HEK293 (cell line): ENCODE measurements at regions not wholly inside any gene's neighbourhood (a gene's known extent, or its start where the extent isn't known, plus 50 kb on each side); places are given as distances from the start of the nearest gene placed in this dataset.

Experiments used
- CTCF ChIA-PET: fragments of 350-600 bp; formaldehyde crosslinking; extraction: SDS; loops from one replicate; lab custom pipeline; 2021; ENCODE audit warnings: antibody characterized with exemption; lab: Yijun Ruan, JAX
- POLR2A ChIA-PET: fragments of 300-600 bp; formaldehyde crosslinking; extraction: SDS; loops from one replicate; lab custom pipeline; 2020; ENCODE audit warnings: antibody characterized with exemption, inconsistent platforms; lab: Yijun Ruan, JAX
- H3K27ac ChIP-seq: fragments of 200-500 bp; sonication (Bioruptor generic); 2 replicates; pipeline ENCODE4 v1.5.1; 2014; ENCODE audit warnings: low read depth, low read length, control low read depth, inconsistent platforms; ENCODE audit errors: extremely low read depth
- H3K36me3 ChIP-seq, 2 experiments: fragments of 200-500 bp in 1 of 2; sonication (Bioruptor generic) in 1 of 2; 1 replicate in 1 of 2; 2 replicates in 1 of 2; pipeline ENCODE4 v1.5.1; 2014 to 2017; ENCODE audit warnings: inconsistent platforms in 2 of 2, low read length in 2 of 2; ENCODE audit not compliant: control insufficient read depth in 2 of 2, insufficient read depth in 1 of 2
- H3K4me1 ChIP-seq: fragments of 200-500 bp; sonication (Bioruptor generic); 2 replicates; pipeline ENCODE4 v1.5.1; 2014; ENCODE audit warnings: mild to moderate bottlenecking, low read length, inconsistent platforms; ENCODE audit not compliant: control insufficient read depth, insufficient read depth
- H3K4me3 ChIP-seq: 2 replicates; pipeline ENCODE4 v1.5.1; 2011; ENCODE audit warnings: low read depth, mild to moderate bottlenecking, control low read depth, low read length, moderate library complexity
- H3K9me3 ChIP-seq: fragments of 200-500 bp; sonication (Bioruptor generic); 2 replicates; pipeline ENCODE4 v1.5.1; 2014; ENCODE audit warnings: low read depth, low read length, inconsistent platforms; ENCODE audit not compliant: control insufficient read depth, insufficient read depth
- EGR2 ChIP-seq: fragments of 450-650 bp; formaldehyde crosslinking; IDR thresholded peaks from 2 replicates; pipeline ENCODE4 v1.5.1; 2016; ENCODE audit warnings: low read depth, missing biosample characterization, missing genetic modification characterization
- FEZF1 ChIP-seq: fragments of 450-650 bp; formaldehyde crosslinking; IDR thresholded peaks from 2 replicates; pipeline ENCODE4 v1.5.1; 2016; ENCODE audit warnings: missing biosample characterization, missing genetic modification characterization
- GLIS1 ChIP-seq: fragments of 450-650 bp; formaldehyde crosslinking; IDR thresholded peaks from 2 replicates; pipeline ENCODE4 v1.5.1; 2016; ENCODE audit warnings: missing biosample characterization, missing genetic modification characterization
- HOXA7 ChIP-seq: sonication (generic); formaldehyde crosslinking; IDR thresholded peaks from 2 replicates; pipeline ENCODE4 v1.8.1; 2022; ENCODE audit warnings: missing genetic modification reagents, borderline replicate concordance
- MZF1 ChIP-seq: fragments of 450-650 bp; formaldehyde crosslinking; IDR thresholded peaks from 2 replicates; pipeline ENCODE4 v1.5.1; 2017; ENCODE audit warnings: missing biosample characterization, missing genetic modification characterization, borderline replicate concordance
- REST ChIP-seq: fragments of 450-650 bp; formaldehyde crosslinking; IDR thresholded peaks from 2 replicates; pipeline ENCODE4 v1.5.1; 2016; ENCODE audit warnings: missing biosample characterization, missing genetic modification characterization
- SALL2 ChIP-seq: fragments of 450-650 bp; formaldehyde crosslinking; IDR thresholded peaks from 2 replicates; pipeline ENCODE4 v1.5.0; 2017; ENCODE audit warnings: missing biosample characterization, mild to moderate bottlenecking, missing genetic modification characterization, borderline replicate concordance
- SETDB1 ChIP-seq: IDR thresholded peaks from one replicate; pipeline ENCODE4 v1.6.1; 2017; ENCODE audit warnings: mild to moderate bottlenecking, low read length, moderate library complexity, mixed read lengths; ENCODE audit not compliant: insufficient read length
- TRIM28 ChIP-seq: IDR thresholded peaks from 2 replicates; pipeline ENCODE4 v1.6.1; 2011; ENCODE audit warnings: low read length, control low read depth, borderline replicate concordance
- YY1 ChIP-seq: fragments of 450-650 bp; formaldehyde crosslinking; IDR thresholded peaks from 2 replicates; pipeline ENCODE4 v1.5.1; 2018; ENCODE audit warnings: missing biosample characterization, missing genetic modification characterization
- ZNF114 ChIP-seq: fragments of 450-650 bp; formaldehyde crosslinking; IDR thresholded peaks from 2 replicates; pipeline ENCODE4 v1.5.0; 2017; ENCODE audit warnings: missing biosample characterization, missing genetic modification characterization
- ZNF148 ChIP-seq: fragments of 450-650 bp; formaldehyde crosslinking; IDR thresholded peaks from 2 replicates; pipeline ENCODE4 v1.5.0; 2017; ENCODE audit warnings: missing biosample characterization, missing genetic modification characterization, borderline replicate concordance
- ZNF157 ChIP-seq: fragments of 450-650 bp; formaldehyde crosslinking; IDR thresholded peaks from 2 replicates; pipeline ENCODE4 v1.5.1; 2016; ENCODE audit warnings: missing biosample characterization, missing genetic modification characterization
- ZNF266 ChIP-seq: fragments of 450-650 bp; formaldehyde crosslinking; IDR thresholded peaks from 2 replicates; pipeline ENCODE4 v1.5.1; 2016; ENCODE audit warnings: missing biosample characterization, missing genetic modification characterization, low read depth
- ZNF449 ChIP-seq: fragments of 450-650 bp; formaldehyde crosslinking; IDR thresholded peaks from 2 replicates; pipeline ENCODE4 v1.5.1; 2017; ENCODE audit warnings: missing biosample characterization, mild to moderate bottlenecking, missing genetic modification characterization, moderate library complexity
- ZNF600 ChIP-seq: fragments of 450-650 bp; formaldehyde crosslinking; IDR thresholded peaks from 2 replicates; pipeline ENCODE4 v1.5.1; 2016; ENCODE audit warnings: missing biosample characterization, missing genetic modification characterization
- ZNF610 ChIP-seq: fragments of 450-650 bp; formaldehyde crosslinking; IDR thresholded peaks from 2 replicates; pipeline ENCODE4 v1.5.1; 2016; ENCODE audit warnings: missing biosample characterization, missing genetic modification characterization, borderline replicate concordance
- ZNF621 ChIP-seq: fragments of 450-650 bp; formaldehyde crosslinking; IDR thresholded peaks from 2 replicates; pipeline ENCODE4 v1.5.1; 2017; ENCODE audit warnings: missing biosample characterization, missing genetic modification characterization
- ZNF664 ChIP-seq: fragments of 450-650 bp; formaldehyde crosslinking; IDR thresholded peaks from 2 replicates; pipeline ENCODE4 v1.5.1; 2016; ENCODE audit warnings: missing biosample characterization, missing genetic modification characterization
- ZNF747 ChIP-seq: fragments of 450-650 bp; formaldehyde crosslinking; IDR thresholded peaks from 2 replicates; pipeline ENCODE4 v1.5.1; 2016; ENCODE audit warnings: missing biosample characterization, missing genetic modification characterization
- ZNF776 ChIP-seq: fragments of 450-650 bp; formaldehyde crosslinking; IDR thresholded peaks from 2 replicates; pipeline ENCODE4 v1.5.0; 2017; ENCODE audit warnings: missing biosample characterization, missing genetic modification characterization, borderline replicate concordance
- ZNF830 ChIP-seq: fragments of 450-650 bp; IDR thresholded peaks from 2 replicates; pipeline ENCODE4 v1.5.0; 2018; ENCODE audit warnings: missing biosample characterization, missing genetic modification characterization, low read depth, mild to moderate bottlenecking, moderate library complexity
- TF ChIP-seq, protein P1 (sequence below): fragments of 450-650 bp; formaldehyde crosslinking; IDR thresholded peaks from 2 replicates; pipeline ENCODE4 v1.5.1; 2016; ENCODE audit warnings: missing biosample characterization, missing genetic modification characterization, borderline replicate concordance
- TF ChIP-seq, protein P2 (sequence below): fragments of 450-650 bp; formaldehyde crosslinking; optimal IDR thresholded peaks from 2 replicates; pipeline ENCODE3; 2016; ENCODE audit warnings: missing biosample characterization, mild to moderate bottlenecking, missing genetic modification characterization

- TF ChIP-seq, protein P1, sequence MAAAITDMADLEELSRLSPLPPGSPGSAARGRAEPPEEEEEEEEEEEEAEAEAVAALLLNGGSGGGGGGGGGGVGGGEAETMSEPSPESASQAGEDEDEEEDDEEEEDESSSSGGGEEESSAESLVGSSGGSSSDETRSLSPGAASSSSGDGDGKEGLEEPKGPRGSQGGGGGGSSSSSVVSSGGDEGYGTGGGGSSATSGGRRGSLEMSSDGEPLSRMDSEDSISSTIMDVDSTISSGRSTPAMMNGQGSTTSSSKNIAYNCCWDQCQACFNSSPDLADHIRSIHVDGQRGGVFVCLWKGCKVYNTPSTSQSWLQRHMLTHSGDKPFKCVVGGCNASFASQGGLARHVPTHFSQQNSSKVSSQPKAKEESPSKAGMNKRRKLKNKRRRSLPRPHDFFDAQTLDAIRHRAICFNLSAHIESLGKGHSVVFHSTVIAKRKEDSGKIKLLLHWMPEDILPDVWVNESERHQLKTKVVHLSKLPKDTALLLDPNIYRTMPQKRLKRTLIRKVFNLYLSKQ (tag by site-specific recombination): no peak
- TF ChIP-seq, protein P2, sequence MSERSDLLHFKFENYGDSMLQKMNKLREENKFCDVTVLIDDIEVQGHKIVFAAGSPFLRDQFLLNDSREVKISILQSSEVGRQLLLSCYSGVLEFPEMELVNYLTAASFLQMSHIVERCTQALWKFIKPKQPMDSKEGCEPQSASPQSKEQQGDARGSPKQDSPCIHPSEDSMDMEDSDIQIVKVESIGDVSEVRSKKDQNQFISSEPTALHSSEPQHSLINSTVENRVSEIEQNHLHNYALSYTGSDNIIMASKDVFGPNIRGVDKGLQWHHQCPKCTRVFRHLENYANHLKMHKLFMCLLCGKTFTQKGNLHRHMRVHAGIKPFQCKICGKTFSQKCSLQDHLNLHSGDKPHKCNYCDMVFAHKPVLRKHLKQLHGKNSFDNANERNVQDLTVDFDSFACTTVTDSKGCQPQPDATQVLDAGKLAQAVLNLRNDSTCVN (tag by site-specific recombination): no peak
- TF ChIP-seq EGR2 (tag by site-specific recombination) (no peak), ZNF830 (no peak)
Observed at GRCh38 chr3:40827942-40828688, 303.4 kb downstream of the ZNF621 start (continued).

DNA sequence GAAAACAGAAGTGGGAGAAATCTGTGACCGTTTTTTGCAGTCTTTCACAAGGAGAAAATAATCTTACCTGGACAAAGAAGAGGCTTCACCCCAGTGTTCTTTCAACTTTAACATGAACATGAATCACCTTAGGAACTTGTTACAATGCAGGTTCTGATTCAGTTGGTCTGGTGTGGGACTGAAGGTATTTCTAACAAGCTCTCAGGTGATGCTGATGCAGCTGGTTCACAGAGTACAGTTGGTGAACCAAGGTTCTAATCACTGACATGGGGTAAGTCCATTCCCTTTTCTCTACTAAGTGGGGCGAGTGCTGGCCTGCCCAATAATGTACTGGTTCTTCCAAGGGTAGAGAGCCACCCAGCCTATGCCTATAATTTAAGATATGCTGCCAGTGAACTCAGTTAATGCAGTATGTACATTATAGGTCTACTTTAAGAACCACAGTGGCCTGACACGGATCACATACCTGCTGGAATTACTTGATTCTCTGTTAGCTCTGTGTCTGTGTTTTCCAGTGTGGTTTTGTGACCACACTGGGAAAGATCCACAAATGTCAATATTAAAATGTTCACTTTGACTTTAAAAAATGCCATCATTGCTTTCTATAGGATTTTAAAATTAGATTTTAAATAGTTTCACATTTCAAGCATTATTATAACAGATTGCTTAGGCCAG is 304.1 kb downstream of the ZNF621 start:
- Histone ChIP-seq H3K4me3 (no peak overlapping the region), H3K36me3 (no peaks in the 10 kb centered on the region), H3K9me3 (no peaks in the 10 kb centered on the region), H3K27ac (no peak overlapping the region), H3K4me1 (no peaks in the 10 kb centered on the region)
- ChIA-PET POLR2A (no interaction called here), CTCF (no interaction called here)
- TF ChIP-seq MZF1 (tag by site-specific recombination) (no peak), REST (tag by site-specific recombination) (no peak), ZNF600 (tag by site-specific recombination) (no peak), ZNF114 (tag by site-specific recombination) (no peak), YY1 (tag by site-specific recombination) (no peak), ZNF776 (tag by site-specific recombination) (no peak), FEZF1 (tag by site-specific recombination) (no peak), SETDB1 (no peak), GLIS1 (no peak), ZNF747 (tag by site-specific recombination) (no peak), SALL2 (tag by site-specific recombination) (no peak), ZNF664 (tag by site-specific recombination) (no peak), ZNF266 (no peak), ZNF148 (tag by site-specific recombination) (no peak), HOXA7 (no peak), TRIM28 (no peak), ZNF449 (tag by site-specific recombination) (no peak), ZNF610 (tag by site-specific recombination) (no peak), ZNF157 (no peak), ZNF621 (tag by site-specific recombination) (no peak)
